Osteocyte (in vitro differentiated cells): ENCODE measurements at regions not wholly inside any gene's neighbourhood (a gene's known extent, or its start where the extent isn't known, plus 50 kb on each side); places are given as distances from the start of the nearest gene placed in this dataset.
"Not testable (repeated sequence)": the region's sequence is repeated elsewhere in the genome, so short reads cannot be mapped to it uniquely, and the experiment has no call there.

ENCODE experiments used
- DNase-seq: peaks from one replicate; pipeline ENCODE4 v3.0.0; 2021; ENCODE audit warnings: mixed read lengths; ENCODE audit not compliant: unreplicated experiment; ENCODE audit errors: extremely low spot score
- H3K27ac Mint-ChIP-seq: one replicate; pipeline ENCODE4 v1.8.0; 2021; ENCODE audit warnings: mild to moderate bottlenecking, mixed read lengths; ENCODE audit not compliant: unreplicated experiment
- H3K27me3 Mint-ChIP-seq: one replicate; pipeline ENCODE4 v1.8.0; 2021; ENCODE audit warnings: mixed read lengths; ENCODE audit not compliant: unreplicated experiment
- H3K36me3 Mint-ChIP-seq: one replicate; pipeline ENCODE4 v1.8.0; 2021; ENCODE audit warnings: mixed read lengths; ENCODE audit not compliant: unreplicated experiment
- H3K4me1 Mint-ChIP-seq: one replicate; pipeline ENCODE4 v1.8.0; 2021; ENCODE audit warnings: mixed read lengths; ENCODE audit not compliant: unreplicated experiment
- H3K4me3 Mint-ChIP-seq: one replicate; pipeline ENCODE4 v1.8.0; 2021; ENCODE audit warnings: mild to moderate bottlenecking, moderate library complexity, mixed read lengths; ENCODE audit not compliant: unreplicated experiment
- H3K9me3 Mint-ChIP-seq: one replicate; pipeline ENCODE4 v1.8.0; 2021; ENCODE audit warnings: mixed read lengths; ENCODE audit not compliant: unreplicated experiment
- TF ChIP-seq, protein P1 (sequence below): fragments of 200-600 bp; sonication (generic); IDR thresholded peaks from 2 replicates; pipeline ENCODE4 v1.5.0; 2021; ENCODE audit warnings: antibody characterized with exemption, mild to moderate bottlenecking, moderate library complexity

DNA sequence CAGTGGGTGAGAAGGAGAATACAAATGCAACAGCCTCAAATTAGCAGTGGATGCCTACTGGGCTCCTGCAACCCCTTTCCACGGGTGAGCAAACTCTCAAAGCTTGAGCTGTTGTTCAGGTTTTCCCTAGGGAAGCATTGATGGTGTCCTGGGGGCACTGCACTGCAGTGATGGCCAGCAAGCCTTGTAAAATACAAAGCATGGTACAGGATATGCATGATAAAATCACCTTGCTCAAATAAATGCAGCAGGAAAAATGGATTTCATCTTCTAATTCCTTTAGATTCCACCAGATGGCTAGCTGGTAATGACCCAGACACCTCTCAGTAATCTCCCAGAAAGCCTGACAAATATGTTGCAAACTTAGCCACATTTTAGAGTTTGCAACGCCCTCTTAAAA is 698.2 kb downstream of the TRIB2 start:
- no peak for DNase-seq
- TF ChIP-seq, protein P1, sequence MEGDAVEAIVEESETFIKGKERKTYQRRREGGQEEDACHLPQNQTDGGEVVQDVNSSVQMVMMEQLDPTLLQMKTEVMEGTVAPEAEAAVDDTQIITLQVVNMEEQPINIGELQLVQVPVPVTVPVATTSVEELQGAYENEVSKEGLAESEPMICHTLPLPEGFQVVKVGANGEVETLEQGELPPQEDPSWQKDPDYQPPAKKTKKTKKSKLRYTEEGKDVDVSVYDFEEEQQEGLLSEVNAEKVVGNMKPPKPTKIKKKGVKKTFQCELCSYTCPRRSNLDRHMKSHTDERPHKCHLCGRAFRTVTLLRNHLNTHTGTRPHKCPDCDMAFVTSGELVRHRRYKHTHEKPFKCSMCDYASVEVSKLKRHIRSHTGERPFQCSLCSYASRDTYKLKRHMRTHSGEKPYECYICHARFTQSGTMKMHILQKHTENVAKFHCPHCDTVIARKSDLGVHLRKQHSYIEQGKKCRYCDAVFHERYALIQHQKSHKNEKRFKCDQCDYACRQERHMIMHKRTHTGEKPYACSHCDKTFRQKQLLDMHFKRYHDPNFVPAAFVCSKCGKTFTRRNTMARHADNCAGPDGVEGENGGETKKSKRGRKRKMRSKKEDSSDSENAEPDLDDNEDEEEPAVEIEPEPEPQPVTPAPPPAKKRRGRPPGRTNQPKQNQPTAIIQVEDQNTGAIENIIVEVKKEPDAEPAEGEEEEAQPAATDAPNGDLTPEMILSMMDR = no peak
- Mint-ChIP-seq H3K36me3 (no peaks in the 10 kb centered on the region), H3K27ac (no peak overlapping the region), H3K4me3 (no peak overlapping the region), H3K4me1 (no peaks in the 10 kb centered on the region), H3K9me3 (peaks cover 4% of the 10 kb centered on the region), H3K27me3 (no peaks in the 10 kb centered on the region)

DNA sequence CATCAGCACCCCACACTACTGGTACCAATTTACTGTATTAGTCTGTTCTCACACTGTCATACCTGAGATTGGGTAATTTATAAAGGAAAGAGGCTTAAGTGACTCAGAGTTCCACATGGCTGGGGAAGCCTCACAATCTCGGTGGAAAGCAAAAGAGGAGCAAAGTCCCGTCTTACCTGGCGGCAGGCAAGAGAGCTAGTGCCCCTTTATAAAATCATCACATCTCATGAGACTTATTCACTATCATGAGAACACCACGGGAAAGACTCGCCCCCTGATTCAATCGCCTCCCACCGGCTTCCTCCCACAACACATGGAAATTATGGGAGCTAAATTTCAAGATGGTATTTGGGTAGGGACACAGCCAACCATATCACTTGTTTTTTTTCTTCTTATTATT is 717.2 kb downstream of the TRIB2 start:
- no peak for DNase-seq
- Mint-ChIP-seq H3K27ac (no peak overlapping the region), H3K36me3 (no peaks in the 10 kb centered on the region)

DNA sequence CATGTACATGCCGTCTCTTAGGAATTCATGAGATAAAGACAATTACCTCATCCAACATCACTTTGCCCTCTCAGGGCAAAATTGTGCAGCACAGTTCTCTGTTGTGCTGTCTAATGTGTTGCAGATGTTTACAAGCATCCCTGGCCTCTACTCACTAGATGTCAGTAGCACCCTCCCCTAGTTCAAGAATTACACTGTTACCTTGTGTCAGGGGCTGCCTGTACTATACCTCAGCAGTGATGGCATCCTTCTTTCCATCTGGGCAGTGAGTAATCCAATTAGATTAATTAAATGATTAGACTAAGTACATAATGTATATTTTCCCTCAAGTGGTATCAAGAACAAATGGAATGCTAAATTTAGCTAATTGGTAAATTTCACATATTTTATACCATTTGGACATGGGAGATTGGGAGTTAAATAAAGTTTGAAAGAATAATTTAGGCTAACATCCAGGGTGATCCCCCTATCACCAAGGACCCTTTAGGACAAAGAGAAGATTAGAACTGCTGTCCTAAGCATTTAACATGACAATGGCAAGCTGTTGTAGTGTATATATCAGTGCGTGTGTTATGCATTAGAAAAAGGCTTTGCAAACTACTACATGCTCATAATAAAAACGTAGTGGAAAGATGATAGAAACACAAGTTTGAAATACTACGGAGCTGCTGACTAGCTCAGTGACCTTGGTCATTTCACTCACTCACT is 727.0 kb downstream of the TRIB2 start:
- not testable (repeated sequence) for H3K4me1 Mint-ChIP-seq, H3K9me3 Mint-ChIP-seq, H3K27ac Mint-ChIP-seq, H3K36me3 Mint-ChIP-seq, H3K27me3 Mint-ChIP-seq, H3K4me3 Mint-ChIP-seq, DNase-seq

More for the DNA sequence above, 717.2 kb downstream of the TRIB2 start:
- Mint-ChIP-seq H3K4me1 (no peaks in the 10 kb centered on the region), H3K27me3 (no peaks in the 10 kb centered on the region), H3K4me3 (no peak overlapping the region), H3K9me3 (no peaks in the 10 kb centered on the region)
- TF ChIP-seq, protein P1 = no peak

DNA sequence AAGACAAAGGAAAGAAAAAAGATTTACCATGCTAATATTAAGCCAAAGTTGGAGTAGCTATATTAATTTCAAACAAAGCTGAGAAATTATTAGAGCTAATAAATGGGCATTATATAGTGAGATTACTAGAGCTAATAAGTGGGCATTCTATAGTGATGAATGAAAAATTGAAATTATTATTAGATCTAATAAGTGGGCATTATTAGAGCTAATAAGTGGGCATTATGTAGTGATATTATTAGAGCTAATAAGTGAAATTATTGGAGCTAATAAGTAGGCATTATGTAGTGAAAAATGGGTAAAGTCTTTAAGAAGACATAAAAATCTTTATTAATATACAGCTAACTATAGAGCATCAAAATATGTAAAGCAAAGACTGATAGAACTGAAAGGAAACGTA is 745.7 kb downstream of the TRIB2 start:
- H3K27ac Mint-ChIP-seq = no peak overlapping the region
- DNase-seq = no peak
- H3K9me3 Mint-ChIP-seq = no peaks in the 10 kb centered on the region
- TF ChIP-seq, protein P1 = no peak
- H3K36me3 Mint-ChIP-seq = no peaks in the 10 kb centered on the region
- no peak overlapping the region for H3K4me3 Mint-ChIP-seq
- no peaks in the 10 kb centered on the region for H3K27me3 Mint-ChIP-seq
- no peaks in the 10 kb centered on the region for H3K4me1 Mint-ChIP-seq

DNA sequence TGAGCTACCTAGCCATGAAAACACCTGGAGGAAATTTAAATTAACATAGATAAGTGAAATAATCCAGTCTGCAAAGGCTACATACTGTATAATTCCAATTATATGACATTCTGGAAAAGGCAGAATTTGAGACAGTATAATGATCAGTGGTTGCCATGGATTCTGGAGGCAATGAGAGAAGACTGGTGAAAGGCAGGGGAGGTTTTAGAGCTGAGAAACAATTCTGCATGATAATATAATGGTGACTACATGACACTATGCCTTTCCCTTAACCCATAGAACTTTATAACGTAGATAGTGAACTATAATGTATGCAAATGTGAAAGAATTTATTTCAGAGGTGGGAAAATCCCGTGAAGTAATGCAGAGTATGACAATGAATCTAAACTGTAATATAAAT is 749.3 kb downstream of the TRIB2 start:
- Mint-ChIP-seq H3K4me3 (no peak overlapping the region), H3K27me3 (no peaks in the 10 kb centered on the region), H3K27ac (no peak overlapping the region), H3K36me3 (no peaks in the 10 kb centered on the region), H3K4me1 (no peaks in the 10 kb centered on the region), H3K9me3 (no peaks in the 10 kb centered on the region)
- DNase-seq = no peak
- TF ChIP-seq, protein P1 = no peak

DNA sequence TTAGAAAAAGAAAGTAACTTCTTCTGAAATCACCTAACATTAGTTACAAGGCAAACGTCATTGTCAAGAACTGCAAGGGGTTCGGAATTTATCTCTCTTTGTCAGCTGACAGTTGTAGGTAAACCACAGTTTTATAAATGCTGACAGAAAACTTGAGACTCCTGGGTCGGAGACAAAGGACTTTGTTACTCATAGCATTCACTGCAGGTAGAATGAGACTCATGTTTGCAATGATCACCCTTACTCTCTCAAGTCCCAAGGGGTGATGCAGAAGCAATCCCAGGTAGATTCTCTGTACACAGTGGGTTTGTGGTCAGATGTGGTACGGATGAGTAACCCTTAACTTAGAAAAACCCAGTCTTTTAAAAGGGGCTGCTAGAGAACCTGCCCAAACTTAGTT is 757.8 kb downstream of the TRIB2 start:
- H3K27me3 Mint-ChIP-seq = no peaks in the 10 kb centered on the region
- TF ChIP-seq, protein P1 = no peak
- no peak overlapping the region for H3K27ac Mint-ChIP-seq
- no peak overlapping the region for H3K4me3 Mint-ChIP-seq
- no peaks in the 10 kb centered on the region for H3K9me3 Mint-ChIP-seq
- DNase-seq = no peak
- H3K36me3 Mint-ChIP-seq = no peaks in the 10 kb centered on the region
- no peaks in the 10 kb centered on the region for H3K4me1 Mint-ChIP-seq
